B cell (primary cell): ENCODE measurements at regions not wholly inside any gene's neighbourhood (a gene's known extent, or its start where the extent isn't known, plus 50 kb on each side); places are given as distances from the start of the nearest gene placed in this dataset.

ENCODE experiments used
- ATAC-seq: fragments of 200-7000 bp; cut with Tn5 transposase; one replicate; pipeline ENCODE4 v1.10.0; 2021; ENCODE audit warnings: low read depth, mild to moderate bottlenecking, moderate number of reproducible peaks, moderate library complexity
- CTCF ChIA-PET: fragments of 350-600 bp; sonication (Branson Sonifier 250); formaldehyde crosslinking; loops from one replicate; lab custom pipeline; 2021; ENCODE audit warnings: antibody characterized with exemption, inconsistent platforms; lab: Charles Lee
- POLR2A ChIA-PET: fragments of 350-600 bp; sonication (Branson Sonifier 250); formaldehyde crosslinking; loops from one replicate; lab custom pipeline; 2021; ENCODE audit warnings: antibody characterized with exemption; lab: Charles Lee
- DNase-seq: peaks from one replicate; pipeline ENCODE4 v3.0.0; 2013
- H2AFZ ChIP-seq: 2 replicates; pipeline ENCODE4 v1.6.1; 2012; ENCODE audit warnings: mild to moderate bottlenecking, low read depth, low read length; ENCODE audit not compliant: insufficient read depth, poor library complexity, severe bottlenecking
- H3K27ac ChIP-seq, 2 donors: 1 replicate in 1 of 2; 2 replicates in 1 of 2; pipeline ENCODE4 v1.5.1; 2012 to 2013; ENCODE audit warnings: low read length in 2 of 2, mild to moderate bottlenecking in 2 of 2, moderate library complexity in 1 of 2
- H3K27me3 ChIP-seq, 4 experiments: fragments of 200-600 bp in 1 of 4; sonication (generic) in 1 of 4; replicated peaks in 1 of 4; 1 replicate in 2 of 4; 2 replicates in 2 of 4; pipeline versions ENCODE4 v1.6.1 to v1.7.0; 2013 to 2016; ENCODE audit warnings: low read length in 3 of 4, mild to moderate bottlenecking in 2 of 4, mixed read lengths in 1 of 4, moderate library complexity in 1 of 4; ENCODE audit not compliant: insufficient read depth in 4 of 4, control insufficient read depth in 3 of 4; ENCODE audit errors: control extremely low read depth in 1 of 4
- H3K36me3 ChIP-seq, 2 experiments: replicated peaks in 1 of 2; 1 replicate in 1 of 2; 2 replicates in 1 of 2; pipeline versions ENCODE4 v1.6.1 to v1.7.1; 2013; ENCODE audit warnings: low read length in 1 of 2; ENCODE audit not compliant: insufficient read depth in 2 of 2, control insufficient read depth in 1 of 2; ENCODE audit errors: control extremely low read depth in 1 of 2, extremely low read depth in 1 of 2
- H3K4me1 ChIP-seq, 2 donors: fragments of 200-600 bp in 1 of 2; sonication (generic) in 1 of 2; 1 replicate in 1 of 2; 2 replicates in 1 of 2; pipeline versions ENCODE4 v1.5.1 to v1.6.1; 2013 to 2017; ENCODE audit warnings: low read length in 2 of 2; ENCODE audit not compliant: control insufficient read depth in 2 of 2, insufficient read depth in 2 of 2
- H3K4me2 ChIP-seq: replicated peaks from 2 replicates; pipeline ENCODE3; 2012; ENCODE audit warnings: mild to moderate bottlenecking, low read depth, low read length; ENCODE audit not compliant: poor library complexity, severe bottlenecking
- H3K4me3 ChIP-seq, 5 experiments: fragments of 200-600 bp in 1 of 5; sonication (generic) in 1 of 5; 1 replicate in 3 of 5; 2 replicates in 2 of 5; pipeline versions ENCODE4 v1.5.1 to v1.7.0; 2011 to 2016; ENCODE audit warnings: low read length in 4 of 5, mild to moderate bottlenecking in 4 of 5, low read depth in 2 of 5, control low read depth in 1 of 5, moderate library complexity in 1 of 5; ENCODE audit not compliant: insufficient read depth in 1 of 5; ENCODE audit errors: control extremely low read depth in 1 of 5, extremely low read depth in 1 of 5
- H3K79me2 ChIP-seq: fragments of 200-600 bp; sonication (generic); one replicate; pipeline ENCODE4 v1.6.0; 2016; ENCODE audit warnings: low read length; ENCODE audit not compliant: control insufficient read depth, insufficient read depth
- H3K9ac ChIP-seq: fragments of 200-600 bp; sonication (generic); 2 replicates; pipeline ENCODE4 v1.6.1; 2017; ENCODE audit warnings: mild to moderate bottlenecking, low read length, moderate library complexity
- H3K9me3 ChIP-seq, 3 donors: one replicate each; pipeline versions ENCODE4 v1.6.1 to v1.7.1; 2013; ENCODE audit warnings: low read length in 2 of 3; ENCODE audit not compliant: control insufficient read depth in 2 of 3, insufficient read depth in 1 of 3; ENCODE audit errors: control extremely low read depth in 1 of 3
- H4K20me1 ChIP-seq: 2 replicates; pipeline ENCODE4 v1.6.0; 2012; ENCODE audit warnings: mild to moderate bottlenecking, low read length; ENCODE audit not compliant: insufficient read depth, control insufficient read depth, poor library complexity, severe bottlenecking
- H3K27ac Mint-ChIP-seq: one replicate; pipeline ENCODE4 v1.8.0; 2021; ENCODE audit warnings: mixed read lengths
- H3K27me3 Mint-ChIP-seq: one replicate; pipeline ENCODE4 v1.8.0; 2021; ENCODE audit warnings: mixed read lengths
- H3K4me1 Mint-ChIP-seq: one replicate; pipeline ENCODE4 v1.8.0; 2021; ENCODE audit warnings: mixed read lengths
- H3K4me3 Mint-ChIP-seq: one replicate; pipeline ENCODE4 v1.8.0; 2021; ENCODE audit warnings: mixed read lengths
- H3K9me3 Mint-ChIP-seq: one replicate; pipeline ENCODE4 v1.8.0; 2022; ENCODE audit warnings: mixed read lengths; ENCODE audit not compliant: insufficient read depth
- CTCF ChIP-seq: fragments of 200-600 bp; IDR thresholded peaks from one replicate; pipeline ENCODE4 v1.8.0; 2022; ENCODE audit warnings: antibody characterized with exemption, mild to moderate bottlenecking
- EZH2 ChIP-seq: IDR thresholded peaks from 2 replicates; pipeline ENCODE4 v1.6.1; 2012; ENCODE audit warnings: borderline replicate concordance, low read depth, mild to moderate bottlenecking, moderate library complexity, low read length; ENCODE audit not compliant: insufficient read depth, poor library complexity, severe bottlenecking
- WGBS: methylation state at CpG from one replicate; pipeline ENCODE4 v1.1.5; 2013; ENCODE audit warnings: missing lambda C conversion rate; ENCODE audit not compliant: insufficient coverage; 5-methylcytosine and 5-hydroxymethylcytosine counted together
- intact Hi-C: fragments of 100-400 bp; cut with micrococcal nuclease; formaldehyde crosslinking; loops from one replicate; pipeline ENCODE4 v1.10.0; 2022

- no peak overlapping the region for H2AFZ ChIP-seq
- H3K4me3 ChIP-seq: no peak overlapping the region
- H3K27ac ChIP-seq: no peak overlapping the region
- POLR2A ChIA-PET: no interaction called here
- H3K4me1 ChIP-seq: no peaks in the 10 kb centered on the region
- intact Hi-C loops: no loop called here
- Mint-ChIP-seq H3K4me3 (no peak overlapping the region), H3K27me3 (no peaks in the 10 kb centered on the region), H3K4me1 (no peaks in the 10 kb centered on the region), H3K27ac (no peak overlapping the region), H3K9me3 (no peaks in the 10 kb centered on the region)
- no peak overlapping the region for H3K9ac ChIP-seq
- CTCF ChIA-PET: no interaction called here
- no peaks in the 10 kb centered on the region for H3K27me3 ChIP-seq
- H3K79me2 ChIP-seq: no peaks in the 10 kb centered on the region
- no peak overlapping the region for H3K4me2 ChIP-seq
- DNase-seq (no peak), ATAC-seq (no peak)
- TF ChIP-seq EZH2: no peak
- no peak for TF ChIP-seq CTCF
- no peaks in the 10 kb centered on the region for H4K20me1 ChIP-seq
- WGBS: 68% methylated on average over 3 of the region's 4 CpGs
- H3K9me3 ChIP-seq: no peaks in the 10 kb centered on the region
- H3K36me3 ChIP-seq: no peaks in the 10 kb centered on the region
Measured at GRCh38 chr10:128642023-128642422, 515.8 kb upstream of the MKI67 start.

DNA sequence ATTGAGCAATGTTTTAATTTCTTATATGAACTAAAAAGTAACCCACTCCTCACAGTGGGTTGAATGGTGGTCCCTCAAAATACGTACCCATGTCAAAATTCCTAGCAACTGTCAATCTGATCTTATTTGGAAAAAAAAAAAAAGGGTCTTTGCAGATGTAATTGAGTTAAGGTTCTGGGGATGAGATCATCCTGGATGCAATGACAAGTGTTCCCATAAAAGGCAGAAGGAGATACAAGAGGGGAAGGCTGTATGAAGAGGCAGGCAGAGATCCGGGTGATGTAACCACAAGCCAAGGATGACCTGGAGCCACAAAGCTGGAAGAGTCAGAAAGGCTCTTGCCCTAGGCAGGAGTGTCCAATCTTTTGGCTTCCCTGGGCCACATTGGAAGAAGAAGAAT, 516.3 kb upstream of the MKI67 start:
- H3K9me3 ChIP-seq: no peaks in the 10 kb centered on the region
- WGBS: 100% methylated on average over 1 of the region's 2 CpGs
- POLR2A ChIA-PET: no interaction called here
- H3K27ac ChIP-seq: no peak overlapping the region
- Mint-ChIP-seq H3K4me1 (no peaks in the 10 kb centered on the region), H3K27me3 (no peaks in the 10 kb centered on the region), H3K4me3 (no peak overlapping the region), H3K9me3 (no peaks in the 10 kb centered on the region), H3K27ac (no peak overlapping the region)
- no peak overlapping the region for H3K9ac ChIP-seq
- H2AFZ ChIP-seq: no peak overlapping the region
- TF ChIP-seq EZH2 (no peak), CTCF (no peak)
- intact Hi-C loops: no loop called here
- H3K4me3 ChIP-seq: no peak overlapping the region
- no peak overlapping the region for H3K4me2 ChIP-seq
- ATAC-seq (no peak), DNase-seq (no peak)
- no peaks in the 10 kb centered on the region for H3K36me3 ChIP-seq
- H3K79me2 ChIP-seq: no peaks in the 10 kb centered on the region
- H4K20me1 ChIP-seq: no peaks in the 10 kb centered on the region
- CTCF ChIA-PET: no interaction called here
- H3K4me1 ChIP-seq: no peaks in the 10 kb centered on the region
- H3K27me3 ChIP-seq: no peaks in the 10 kb centered on the region
